A673 (cell line): ENCODE measurements at regions not wholly inside any gene's neighbourhood (a gene's known extent, or its start where the extent isn't known, plus 50 kb on each side); places are given as distances from the start of the nearest gene placed in this dataset.

Experiments used
- CTCF ChIP-seq: fragments of 300-800, 200-600 bp; sonication (generic); conservative IDR thresholded peaks from 2 replicates; pipeline ENCODE4 v1.5.1; 2017; ENCODE audit warnings: low read depth, mild to moderate bottlenecking, antibody characterized with exemption, low read length, moderate library complexity, mixed read lengths
- EZH2 ChIP-seq: fragments of 200-600 bp; sonication (generic); IDR thresholded peaks from 2 replicates; pipeline ENCODE4 v1.6.1; 2017; ENCODE audit warnings: borderline replicate concordance, low read depth, mild to moderate bottlenecking, mixed read lengths, antibody characterized with exemption, low read length; ENCODE audit not compliant: poor library complexity, severe bottlenecking

GRCh38 chr9:97237951-97238889, 69.2 kb upstream of the CCDC180 start:
- no peak for TF ChIP-seq CTCF
- TF ChIP-seq EZH2 = no peak
